ENCODE measurements at regions not wholly inside any gene's neighbourhood (a gene's known extent, or its start where the extent isn't known, plus 50 kb on each side); places are given as distances from the start of the nearest gene placed in this dataset.

DNA sequence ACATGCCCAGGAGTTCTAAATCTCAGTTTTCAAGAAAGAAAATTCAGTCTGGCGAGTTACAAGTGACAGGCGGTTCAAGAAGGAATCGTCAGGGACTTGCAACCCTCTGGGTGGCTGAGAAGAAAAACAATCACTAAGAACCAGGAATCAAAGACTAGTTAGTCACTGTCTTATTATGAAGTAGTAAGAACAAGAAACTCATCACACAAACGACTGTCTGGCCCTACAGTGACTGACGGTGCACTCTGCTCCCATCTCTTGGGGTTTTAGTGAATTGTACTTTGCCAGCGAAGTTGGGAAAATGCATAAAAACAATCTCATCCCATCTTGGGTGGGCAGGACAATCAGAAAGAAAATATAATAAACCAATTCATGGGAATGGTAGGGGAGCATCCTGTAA, 63.7 kb upstream of the SACS start:
- TF ChIP-seq POLR2A (IDR thresholded peaks at IDR 0.05; ENCODE audit: low read depth, low read length) (no peak), SPI1 (IDR thresholded peaks at IDR 0.05; ENCODE audit: low read depth, low read length) (no peak), POLR2AphosphoS5 (IDR thresholded peaks at IDR 0.05; ENCODE audit: low read depth, low read length) (no peak), TAF1 (IDR thresholded peaks at IDR 0.05; ENCODE audit: low read depth, low read length) (no peak), PAX5 (IDR thresholded peaks at IDR 0.05; ENCODE audit: insufficient read depth, low read length, severe bottlenecking) (no peak), POU2F2 (IDR thresholded peaks at IDR 0.05; ENCODE audit: low read depth, low read length) (no peak)
